Mesendoderm (in vitro differentiated cells): ENCODE measurements at regions not wholly inside any gene's neighbourhood (a gene's known extent, or its start where the extent isn't known, plus 50 kb on each side); places are given as distances from the start of the nearest gene placed in this dataset.
A peak's percentile ranks its signal among the peaks of the same experiment; 100 is the strongest.

Experiments used
- DNase-seq: peaks from one replicate; pipeline ENCODE4 v3.0.0; 2013
- H2AK5ac ChIP-seq: 2 replicates; pipeline ENCODE4 v1.6.1; 2013; ENCODE audit warnings: low read length, inconsistent platforms
- H2BK120ac ChIP-seq: 2 replicates; pipeline ENCODE4 v1.6.1; 2013; ENCODE audit warnings: low read depth, mild to moderate bottlenecking, low read length, moderate library complexity, mixed read lengths
- H2BK15ac ChIP-seq: replicated peaks from 2 replicates; pipeline ENCODE4 v1.6.1; 2013; ENCODE audit warnings: low read depth, mild to moderate bottlenecking, moderate library complexity
- H2BK5ac ChIP-seq: 2 replicates; pipeline ENCODE4 v1.6.1; 2013; ENCODE audit warnings: low read length, inconsistent platforms
- H3K18ac ChIP-seq: 2 replicates; pipeline ENCODE4 v1.6.1; 2013; ENCODE audit warnings: mild to moderate bottlenecking, low read length, mixed read lengths
- H3K23ac ChIP-seq: one replicate; pipeline ENCODE4 v1.6.1; 2013; ENCODE audit warnings: low read length
- H3K27ac ChIP-seq: 2 replicates; pipeline ENCODE4 v1.5.1; 2013; ENCODE audit warnings: low read depth, mild to moderate bottlenecking, inconsistent platforms, low read length, moderate library complexity
- H3K27me3 ChIP-seq: 2 replicates; pipeline ENCODE4 v1.6.1; 2013; ENCODE audit warnings: low read length, control low read depth, mild to moderate bottlenecking, inconsistent platforms; ENCODE audit not compliant: insufficient read depth, poor library complexity
- H3K36me3 ChIP-seq: 2 replicates; pipeline ENCODE4 v1.6.1; 2013; ENCODE audit warnings: low read length, inconsistent platforms; ENCODE audit not compliant: control insufficient read depth, insufficient read depth
- H3K4ac ChIP-seq: one replicate; pipeline ENCODE4 v1.6.1; 2013; ENCODE audit warnings: low read depth, mild to moderate bottlenecking, low read length, moderate library complexity
- H3K4me1 ChIP-seq: 2 replicates; pipeline ENCODE4 v1.6.1; 2013; ENCODE audit warnings: low read depth, low read length, inconsistent platforms; ENCODE audit not compliant: control insufficient read depth
- H3K4me2 ChIP-seq: 2 replicates; pipeline ENCODE4 v1.6.1; 2013; ENCODE audit warnings: low read length
- H3K4me3 ChIP-seq: 2 replicates; pipeline ENCODE4 v1.5.1; 2013; ENCODE audit warnings: mild to moderate bottlenecking, low read length
- H3K56ac ChIP-seq: one replicate; pipeline ENCODE4 v1.6.1; 2013; ENCODE audit warnings: low read length
- H3K79me1 ChIP-seq: 2 replicates; pipeline ENCODE4 v1.6.1; 2013; ENCODE audit warnings: low read length, inconsistent platforms
- H3K79me2 ChIP-seq: 2 replicates; pipeline ENCODE4 v1.6.1; 2013; ENCODE audit warnings: mild to moderate bottlenecking, low read length; ENCODE audit not compliant: control insufficient read depth, insufficient read depth
- H3K9ac ChIP-seq: 2 replicates; pipeline ENCODE4 v1.6.1; 2013; ENCODE audit warnings: low read length, inconsistent platforms
- H4K5ac ChIP-seq: one replicate; pipeline ENCODE4 v1.6.1; 2013; ENCODE audit warnings: low read length
- H4K8ac ChIP-seq: one replicate; pipeline ENCODE4 v1.6.1; 2013; ENCODE audit warnings: low read depth, mild to moderate bottlenecking, control low read depth, low read length, moderate library complexity
- WGBS: extraction: QIAGEN DNeasy Blood & Tissue Kit; methylation state at CpG from one replicate; pipeline ENCODE4 v1.1.7; 2013; ENCODE audit warnings: low lambda C conversion rate, missing lambda C conversion rate; ENCODE audit not compliant: insufficient coverage; ENCODE audit errors: extremely low coverage; 5-methylcytosine and 5-hydroxymethylcytosine counted together

DNA sequence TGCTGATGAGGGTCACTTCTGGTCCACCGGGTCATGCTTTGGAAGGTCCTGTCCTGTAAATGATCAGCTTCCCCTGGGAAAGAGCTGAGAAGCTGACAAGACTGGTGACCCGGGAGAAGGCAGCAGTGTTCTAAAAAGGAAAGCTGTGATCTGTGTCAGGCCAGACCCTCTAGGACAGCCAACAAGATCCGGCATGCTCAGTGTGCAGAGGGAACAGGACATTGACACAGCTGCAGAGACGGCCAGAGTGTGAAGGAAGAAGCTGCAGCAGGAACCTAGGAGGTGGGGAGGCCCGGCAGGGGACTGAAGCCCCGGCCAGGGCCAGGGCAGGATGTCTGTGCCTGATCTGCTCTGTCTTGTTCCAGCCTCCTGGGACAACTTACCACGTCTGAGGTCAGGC is 372.7 kb upstream of the ID2 start:
- no peak overlapping the region for H3K23ac ChIP-seq
- no peaks in the 10 kb centered on the region for H3K79me1 ChIP-seq
- H2BK15ac ChIP-seq, result no peak overlapping the region
- H3K4me3 ChIP-seq, result no peak overlapping the region
- no peak overlapping the region for H2BK120ac ChIP-seq
- no peak overlapping the region for H2BK5ac ChIP-seq
- no peak overlapping the region for H4K5ac ChIP-seq
- no peaks in the 10 kb centered on the region for H3K36me3 ChIP-seq
- H4K8ac ChIP-seq, result no peak overlapping the region
- no peak overlapping the region for H2AK5ac ChIP-seq
- no peak overlapping the region for H3K9ac ChIP-seq
- no peak for DNase-seq
- peaks cover 7% of the 10 kb centered on the region for H3K4me1 ChIP-seq
- no CpG with 5 or more reads among the region's 7 CpGs for WGBS
- no peaks in the 10 kb centered on the region for H3K27me3 ChIP-seq
- no peak overlapping the region for H3K4me2 ChIP-seq
- H3K4ac ChIP-seq, result no peak overlapping the region
- no peaks in the 10 kb centered on the region for H3K79me2 ChIP-seq
- no peak overlapping the region for H3K18ac ChIP-seq
- H3K56ac ChIP-seq, result no peak overlapping the region
- H3K27ac ChIP-seq, result no peak overlapping the region

- H3K9ac ChIP-seq, result no peak overlapping the region
- no CpG with 5 or more reads among the region's 12 CpGs for WGBS
- no peak overlapping the region for H2BK5ac ChIP-seq
- no peak overlapping the region for H3K4me3 ChIP-seq
- H4K8ac ChIP-seq, result no peak overlapping the region
- H3K36me3 ChIP-seq, result no peaks in the 10 kb centered on the region
- no peaks in the 10 kb centered on the region for H3K79me1 ChIP-seq
- no peak overlapping the region for H3K27ac ChIP-seq
- H3K4ac ChIP-seq, result no peak overlapping the region
- no peak overlapping the region for H3K56ac ChIP-seq
- no peak overlapping the region for H3K23ac ChIP-seq
- H3K79me2 ChIP-seq, result no peaks in the 10 kb centered on the region
- H3K27me3 ChIP-seq, result no peaks in the 10 kb centered on the region
- DNase-seq, result no peak
- no peak overlapping the region for H3K4me2 ChIP-seq
- no peak overlapping the region for H2BK120ac ChIP-seq
- H3K4me1 ChIP-seq, result peaks cover 7% of the 10 kb centered on the region
- no peak overlapping the region for H2AK5ac ChIP-seq
- H2BK15ac ChIP-seq, result no peak overlapping the region
- no peak overlapping the region for H4K5ac ChIP-seq
- H3K18ac ChIP-seq, result no peak overlapping the region
Measured at GRCh38 chr2:8310557-8311455, 371.1 kb upstream of the ID2 start.

DNA sequence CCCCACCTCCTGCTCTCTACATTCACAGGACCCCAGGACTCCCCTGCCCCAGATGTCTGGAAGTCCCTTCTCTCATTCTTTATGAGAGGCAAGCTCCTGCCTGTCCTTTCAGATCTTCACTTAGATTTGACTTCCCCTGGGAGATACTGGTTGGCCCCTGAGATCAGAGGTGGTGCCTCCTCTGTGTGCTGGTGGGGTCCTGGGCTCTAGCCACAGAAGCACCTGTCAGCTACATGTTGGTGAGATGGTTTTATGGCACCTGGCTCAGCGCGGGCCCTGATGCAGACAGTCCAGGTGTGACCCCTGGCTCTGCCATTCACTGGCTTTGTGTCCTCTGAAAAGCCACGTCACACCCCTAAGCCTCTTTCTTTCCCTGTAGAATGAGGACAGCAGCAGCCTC is 369.6 kb upstream of the ID2 start:
- Histone ChIP-seq H3K27ac (no peak overlapping the region), H3K56ac (no peak overlapping the region), H3K4ac (no peak overlapping the region), H2BK120ac (no peak overlapping the region), H3K79me2 (no peaks in the 10 kb centered on the region), H2BK5ac (no peak overlapping the region), H4K5ac (no peak overlapping the region), H3K36me3 (no peaks in the 10 kb centered on the region), H3K27me3 (no peaks in the 10 kb centered on the region), H3K4me1 (peaks cover 7% of the 10 kb centered on the region), H3K23ac (no peak overlapping the region), H3K79me1 (no peaks in the 10 kb centered on the region), H3K9ac (no peak overlapping the region), H3K4me2 (no peak overlapping the region), H2BK15ac (no peak overlapping the region), H3K18ac (no peak overlapping the region), H2AK5ac (no peak overlapping the region), H3K4me3 (no peak overlapping the region), H4K8ac (no peak overlapping the region)
- no CpG with 5 or more reads among the region's 3 CpGs for WGBS
- DNase-seq, result no peak

GRCh38 chr2:8312861-8313830 is 368.7 kb upstream of the ID2 start:
- no peak overlapping the region for H3K4me2 ChIP-seq
- H2AK5ac ChIP-seq, result no peak overlapping the region
- H3K18ac ChIP-seq, result no peak overlapping the region
- H4K8ac ChIP-seq, result no peak overlapping the region
- no peak overlapping the region for H4K5ac ChIP-seq
- DNase-seq, result peak; percentile 88
- no peak overlapping the region for H2BK15ac ChIP-seq
- no peak overlapping the region for H2BK120ac ChIP-seq
- H2BK5ac ChIP-seq, result no peak overlapping the region
- WGBS, result no CpG with 5 or more reads among the region's 8 CpGs
- H3K79me1 ChIP-seq, result no peaks in the 10 kb centered on the region
- no peak overlapping the region for H3K27ac ChIP-seq
- H3K23ac ChIP-seq, result no peak overlapping the region
- no peaks in the 10 kb centered on the region for H3K27me3 ChIP-seq
- H3K79me2 ChIP-seq, result no peaks in the 10 kb centered on the region
- no peaks in the 10 kb centered on the region for H3K36me3 ChIP-seq
- no peak overlapping the region for H3K4me3 ChIP-seq
- H3K56ac ChIP-seq, result no peak overlapping the region
- H3K9ac ChIP-seq, result no peak overlapping the region
- H3K4me1 ChIP-seq, result peaks cover 7% of the 10 kb centered on the region
- H3K4ac ChIP-seq, result no peak overlapping the region

DNA sequence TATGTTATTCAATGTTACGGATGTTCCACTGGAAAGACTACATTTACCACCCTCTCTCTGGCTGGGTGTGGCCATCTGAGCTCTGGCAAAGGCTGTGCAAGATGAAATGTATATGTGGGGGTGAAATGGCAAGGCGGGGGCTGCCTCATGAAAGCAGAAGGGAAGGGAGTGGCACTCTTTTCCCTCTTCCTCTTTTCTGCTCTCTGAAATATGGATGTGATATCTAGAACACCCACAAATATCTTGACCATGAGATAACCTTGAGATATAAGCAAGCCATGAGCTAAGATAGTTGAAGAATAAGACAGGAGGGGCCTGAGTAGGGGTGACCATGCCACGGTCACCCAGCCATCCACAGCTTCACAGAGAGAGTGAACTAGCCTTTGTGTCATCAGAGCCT is 367.8 kb upstream of the ID2 start:
- Histone ChIP-seq H3K4ac (no peak overlapping the region), H2AK5ac (no peak overlapping the region), H2BK15ac (no peak overlapping the region), H3K79me2 (no peaks in the 10 kb centered on the region), H3K18ac (no peak overlapping the region), H4K5ac (no peak overlapping the region), H3K4me1 (peaks cover 7% of the 10 kb centered on the region), H4K8ac (no peak overlapping the region), H3K4me2 (no peak overlapping the region), H3K27me3 (no peaks in the 10 kb centered on the region), H3K23ac (no peak overlapping the region), H3K9ac (no peak overlapping the region), H3K56ac (no peak overlapping the region), H3K4me3 (no peak overlapping the region), H2BK5ac (no peak overlapping the region), H3K36me3 (no peaks in the 10 kb centered on the region), H3K79me1 (no peaks in the 10 kb centered on the region), H3K27ac (no peak overlapping the region), H2BK120ac (no peak overlapping the region)
- no CpG with 5 or more reads among the region's 3 CpGs for WGBS
- DNase-seq, result no peak
